Naive thymus-derived CD4-positive, alpha-beta T cell (primary cell): ENCODE measurements at regions not wholly inside any gene's neighbourhood (a gene's known extent, or its start where the extent isn't known, plus 50 kb on each side); places are given as distances from the start of the nearest gene placed in this dataset.

Experiments used
- ATAC-seq: fragments of 150-1000 bp; cut with Tn5 transposase; 2 replicates; pipeline ENCODE4 v1.10.0; 2021; ENCODE audit warnings: mild to moderate bottlenecking, moderate library complexity
- CTCF ChIA-PET: fragments of 350-600 bp; sonication (Branson Sonifier 250); formaldehyde crosslinking; loops from one replicate; lab custom pipeline; 2021; ENCODE audit warnings: antibody characterized with exemption; lab: Charles Lee
- POLR2A ChIA-PET: fragments of 350-600 bp; sonication (Branson Sonifier 250); formaldehyde crosslinking; loops from one replicate; lab custom pipeline; 2021; ENCODE audit warnings: antibody characterized with exemption, inconsistent platforms; lab: Charles Lee
- DNase-seq, 9 donors: peaks; one replicate each; pipeline versions ENCODE4 v3.0.0 to v3.0.0-alpha.2; 2020 to 2022; ENCODE audit warnings: mixed read lengths in 1 of 9
- H3K27ac ChIP-seq: one replicate; pipeline ENCODE4 v1.7.0; 2013; ENCODE audit warnings: mild to moderate bottlenecking, low read depth, low read length, moderate library complexity
- H3K27me3 ChIP-seq, 2 donors: one replicate each; pipeline ENCODE4 v1.7.0; 2013; ENCODE audit warnings: low read length in 2 of 2, mild to moderate bottlenecking in 2 of 2, moderate library complexity in 2 of 2; ENCODE audit not compliant: control insufficient read depth in 2 of 2, insufficient read depth in 2 of 2
- H3K36me3 ChIP-seq, 3 experiments: 1 replicate in 2 of 3; 2 replicates in 1 of 3; pipeline ENCODE4 v1.7.0; 2013; ENCODE audit warnings: low read length in 3 of 3, mild to moderate bottlenecking in 3 of 3, moderate library complexity in 1 of 3; ENCODE audit not compliant: insufficient read depth in 3 of 3, control insufficient read depth in 2 of 3
- H3K4me1 ChIP-seq, 2 donors: one replicate each; pipeline ENCODE4 v1.7.0; 2013; ENCODE audit warnings: low read length in 2 of 2, mild to moderate bottlenecking in 2 of 2, moderate library complexity in 1 of 2; ENCODE audit not compliant: control insufficient read depth in 2 of 2, insufficient read depth in 2 of 2
- H3K4me3 ChIP-seq: 2 replicates; pipeline ENCODE4 v1.7.0; 2013; ENCODE audit warnings: mild to moderate bottlenecking, low read length
- H3K9me3 ChIP-seq, 3 experiments: 1 replicate in 2 of 3; 2 replicates in 1 of 3; pipeline ENCODE4 v1.7.0; 2013; ENCODE audit warnings: low read length in 3 of 3; ENCODE audit not compliant: control insufficient read depth in 2 of 3
- H3K27ac Mint-ChIP-seq, 9 donors: one replicate each; pipeline ENCODE4 v1.8.0; 2020 to 2022; ENCODE audit warnings: mixed read lengths in 9 of 9, mild to moderate bottlenecking in 8 of 9, moderate library complexity in 5 of 9, inconsistent platforms in 2 of 9
- H3K27me3 Mint-ChIP-seq, 5 donors: one replicate each; pipeline ENCODE4 v1.8.0; 2021 to 2022; ENCODE audit warnings: mixed read lengths in 5 of 5, mild to moderate bottlenecking in 1 of 5
- H3K36me3 Mint-ChIP-seq, 5 donors: one replicate each; pipeline ENCODE4 v1.8.0; 2020 to 2022; ENCODE audit warnings: mixed read lengths in 5 of 5, mild to moderate bottlenecking in 3 of 5, inconsistent platforms in 1 of 5
- H3K4me1 Mint-ChIP-seq, 7 donors: one replicate each; pipeline ENCODE4 v1.8.0; 2020 to 2022; ENCODE audit warnings: mixed read lengths in 7 of 7, mild to moderate bottlenecking in 3 of 7, inconsistent platforms in 1 of 7
- H3K4me3 Mint-ChIP-seq, 10 donors: one replicate each; pipeline ENCODE4 v1.8.0; 2020 to 2022; ENCODE audit warnings: mild to moderate bottlenecking in 10 of 10, mixed read lengths in 10 of 10, moderate library complexity in 6 of 10, inconsistent platforms in 2 of 10
- H3K9me3 Mint-ChIP-seq, 11 donors: one replicate each; pipeline ENCODE4 v1.8.0; 2020 to 2022; ENCODE audit warnings: mixed read lengths in 11 of 11, mild to moderate bottlenecking in 4 of 11, inconsistent platforms in 1 of 11, moderate library complexity in 1 of 11
- intact Hi-C, 2 donors: fragments of 100-400 bp; cut with micrococcal nuclease; formaldehyde crosslinking; loops; one replicate each; pipeline ENCODE4 v1.15.1; 2023

DNA sequence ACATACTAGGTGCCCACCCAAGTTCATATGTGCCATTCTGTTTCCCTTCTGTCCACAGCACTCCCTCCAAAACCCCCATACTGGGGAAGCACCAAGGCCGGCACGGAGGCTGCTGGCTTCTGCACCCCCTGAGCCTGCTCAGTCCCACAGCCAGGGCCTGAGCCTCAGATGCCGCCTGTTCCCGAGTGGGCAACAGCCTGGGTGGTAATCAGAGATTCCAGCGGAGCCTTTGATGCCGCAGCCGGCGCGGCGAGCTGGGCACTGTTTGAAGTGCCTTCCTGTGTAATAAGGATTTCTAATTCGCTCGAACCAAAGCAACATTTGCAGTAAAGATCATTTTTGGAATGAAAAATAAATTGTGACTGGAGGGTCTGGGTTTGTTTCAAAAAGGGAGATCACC lies 460.3 kb downstream of the SOX6 start:
- Mint-ChIP-seq H3K27me3 (peaks cover 0 to 4% (median 0%) of the 10 kb centered on the region in 5 donors), H3K4me1 (no peaks in the 10 kb centered on the region), H3K27ac (no peak overlapping the region), H3K9me3 (peaks cover 0 to 2% (median 0%) of the 10 kb centered on the region in 11 donors), H3K4me3 (no peak overlapping the region), H3K36me3 (no peaks in the 10 kb centered on the region)
- DNase-seq (no peak), ATAC-seq (no peak)
- H3K9me3 ChIP-seq, result no peaks in the 10 kb centered on the region
- no peaks in the 10 kb centered on the region for H3K36me3 ChIP-seq
- H3K27ac ChIP-seq, result no peak overlapping the region
- ChIA-PET POLR2A (no interaction called here), CTCF (no interaction called here)
- H3K4me1 ChIP-seq, result no peaks in the 10 kb centered on the region
- no peak overlapping the region for H3K4me3 ChIP-seq
- no peaks in the 10 kb centered on the region for H3K27me3 ChIP-seq
- intact Hi-C loops, result no loop called here

DNA sequence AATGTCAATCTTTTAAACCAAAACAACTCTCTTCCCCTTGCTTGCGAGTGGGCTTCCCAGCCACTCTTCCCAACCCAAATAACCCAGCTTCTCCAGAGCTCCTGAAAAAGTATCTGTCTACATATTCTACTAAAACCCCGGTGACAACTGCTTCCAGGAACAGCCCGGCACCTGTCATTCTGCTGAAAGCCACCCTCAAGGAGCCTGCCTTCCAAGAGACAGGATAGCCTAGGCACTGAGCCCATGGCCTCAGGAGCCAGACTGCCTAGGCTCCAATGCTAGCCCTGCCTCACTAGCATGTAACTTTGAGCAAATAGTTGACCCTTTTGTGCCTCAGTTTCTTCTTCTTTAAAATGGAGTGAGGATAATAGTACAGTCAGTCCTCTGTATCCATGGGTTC lies 459.8 kb downstream of the SOX6 start:
- H3K27me3 Mint-ChIP-seq, result peaks cover 0 to 4% (median 0%) of the 10 kb centered on the region in 5 donors
- ATAC-seq (no peak), DNase-seq (no peak)
- no peaks in the 10 kb centered on the region for H3K36me3 Mint-ChIP-seq
- CTCF ChIA-PET, result no interaction called here
- H3K9me3 ChIP-seq, result no peaks in the 10 kb centered on the region
- intact Hi-C loops, result no loop called here
- H3K4me1 Mint-ChIP-seq, result no peaks in the 10 kb centered on the region
- H3K27me3 ChIP-seq, result no peaks in the 10 kb centered on the region
- H3K27ac Mint-ChIP-seq, result no peak overlapping the region
- H3K36me3 ChIP-seq, result no peaks in the 10 kb centered on the region
- no peak overlapping the region for H3K4me3 ChIP-seq
- no peak overlapping the region for H3K27ac ChIP-seq
- POLR2A ChIA-PET, result no interaction called here
- H3K9me3 Mint-ChIP-seq, result peaks cover 0 to 2% (median 0%) of the 10 kb centered on the region in 11 donors
- H3K4me1 ChIP-seq, result no peaks in the 10 kb centered on the region
- no peak overlapping the region for H3K4me3 Mint-ChIP-seq

DNA sequence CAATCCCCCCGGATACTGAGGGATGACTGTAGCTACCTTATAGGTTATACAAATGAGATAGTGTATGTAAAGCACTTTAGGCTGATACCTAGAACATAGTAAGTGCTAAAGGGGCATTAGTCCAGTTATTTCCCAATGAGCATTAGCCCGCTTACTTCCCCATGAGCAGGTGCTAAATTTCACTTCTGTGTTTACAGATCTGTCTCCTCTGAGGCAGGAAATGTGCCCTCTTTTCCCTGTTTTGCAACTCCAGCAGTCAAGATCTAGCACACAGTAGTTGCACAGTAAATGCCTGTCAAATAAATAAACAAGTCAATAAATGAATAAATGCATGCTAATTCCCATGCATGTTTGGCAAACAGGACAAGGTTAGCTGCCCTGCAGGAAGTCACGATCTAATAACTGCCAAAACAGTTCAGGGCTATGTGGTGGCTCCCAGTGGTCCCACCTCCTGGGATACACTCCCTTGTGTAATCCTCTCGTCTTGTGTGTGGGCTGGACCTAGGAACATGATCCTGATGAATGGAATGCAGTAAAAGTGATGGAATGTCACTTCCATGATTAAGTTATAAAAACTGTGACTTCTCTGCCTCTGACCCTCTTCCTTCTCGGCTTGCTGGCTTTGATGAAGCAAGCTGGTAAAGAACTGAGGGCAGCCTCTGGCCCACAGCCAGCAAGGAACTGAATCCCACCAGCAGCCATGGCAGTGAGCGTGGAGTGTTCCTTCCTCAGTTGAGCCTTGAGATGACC lies 459.0 kb downstream of the SOX6 start:
- peaks cover 0 to 4% (median 0%) of the 10 kb centered on the region in 5 donors for H3K27me3 Mint-ChIP-seq
- POLR2A ChIA-PET, result no interaction called here
- no peaks in the 10 kb centered on the region for H3K9me3 ChIP-seq
- H3K36me3 ChIP-seq, result no peaks in the 10 kb centered on the region
- no peaks in the 10 kb centered on the region for H3K4me1 Mint-ChIP-seq
- no peak overlapping the region for H3K27ac ChIP-seq
- peaks cover 0 to 2% (median 0%) of the 10 kb centered on the region in 11 donors for H3K9me3 Mint-ChIP-seq
- CTCF ChIA-PET, result no interaction called here
- H3K4me3 Mint-ChIP-seq, result no peak overlapping the region
- no peak overlapping the region for H3K27ac Mint-ChIP-seq
- DNase-seq, result no peak
- no peaks in the 10 kb centered on the region for H3K36me3 Mint-ChIP-seq
- intact Hi-C loops, result no loop called here
- no peaks in the 10 kb centered on the region for H3K27me3 ChIP-seq
- ATAC-seq, result no peak
- H3K4me3 ChIP-seq, result no peak overlapping the region
- H3K4me1 ChIP-seq, result no peaks in the 10 kb centered on the region

DNA sequence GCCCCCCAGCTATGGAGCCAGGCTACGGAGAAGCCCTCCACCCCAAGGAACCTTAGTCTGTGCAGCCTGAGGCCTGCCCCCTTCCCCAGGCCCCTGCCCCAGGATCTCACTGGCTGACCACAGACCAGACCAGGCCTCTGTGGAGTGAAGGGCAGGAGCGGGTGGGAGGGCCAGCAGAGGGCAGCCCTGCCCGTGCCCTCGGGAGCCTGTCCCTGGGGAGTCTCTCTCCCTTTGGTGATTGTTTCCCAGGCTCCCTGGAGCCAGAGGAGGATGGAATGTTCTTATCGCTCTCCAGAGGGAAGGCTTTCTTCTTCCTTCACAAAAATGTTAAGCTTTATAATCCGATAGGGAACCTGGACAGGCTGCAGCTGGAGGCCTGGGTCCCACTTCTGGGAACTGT lies 455.3 kb downstream of the SOX6 start:
- no peak overlapping the region for H3K4me3 Mint-ChIP-seq
- no peak for ATAC-seq

DNA sequence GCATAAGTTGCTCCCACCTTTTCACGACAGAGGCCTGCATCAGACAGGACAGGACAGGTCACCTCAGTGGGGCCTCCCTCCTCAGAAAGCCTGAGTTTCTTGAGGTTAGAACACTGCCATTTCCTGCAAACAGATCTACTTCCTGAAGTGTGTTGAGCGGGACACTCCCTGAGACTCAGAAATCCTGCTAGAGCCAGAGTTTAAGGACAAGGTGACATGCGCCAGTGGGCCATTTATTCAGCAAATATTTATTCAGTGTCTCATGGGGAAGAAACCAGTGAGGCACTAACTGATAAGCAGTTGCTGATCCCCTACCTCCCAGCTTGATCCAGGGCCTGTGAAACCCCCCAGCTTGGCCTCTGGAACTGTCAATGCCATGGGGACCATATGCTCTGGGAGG lies 454.6 kb downstream of the SOX6 start:
- Mint-ChIP-seq H3K27ac (no peak overlapping the region), H3K4me3 (no peak overlapping the region), H3K4me1 (no peaks in the 10 kb centered on the region), H3K36me3 (no peaks in the 10 kb centered on the region), H3K9me3 (no peaks in the 10 kb centered on the region), H3K27me3 (peaks cover 0 to 4% (median 0%) of the 10 kb centered on the region in 5 donors)
- DNase-seq, result no peak
- Histone ChIP-seq H3K9me3 (no peaks in the 10 kb centered on the region), H3K4me1 (no peaks in the 10 kb centered on the region), H3K27me3 (no peaks in the 10 kb centered on the region), H3K27ac (no peak overlapping the region), H3K36me3 (no peaks in the 10 kb centered on the region), H3K4me3 (no peak overlapping the region)
- intact Hi-C loops, result no loop called here
- ChIA-PET POLR2A (no interaction called here), CTCF (no interaction called here)
- ATAC-seq, result no peak

More for the DNA sequence above, 455.3 kb downstream of the SOX6 start:
- no peak overlapping the region for H3K27ac ChIP-seq
- no peaks in the 10 kb centered on the region for H3K36me3 ChIP-seq
- no peaks in the 10 kb centered on the region for H3K4me1 Mint-ChIP-seq
- ChIA-PET POLR2A (no interaction called here), CTCF (no interaction called here)
- no peak overlapping the region for H3K4me3 ChIP-seq
- no peaks in the 10 kb centered on the region for H3K4me1 ChIP-seq
- H3K9me3 ChIP-seq, result no peaks in the 10 kb centered on the region
- intact Hi-C loops, result no loop called here
- H3K27ac Mint-ChIP-seq, result no peak overlapping the region
- no peaks in the 10 kb centered on the region for H3K9me3 Mint-ChIP-seq
- no peaks in the 10 kb centered on the region for H3K27me3 ChIP-seq
- peaks cover 0 to 4% (median 0%) of the 10 kb centered on the region in 5 donors for H3K27me3 Mint-ChIP-seq
- no peaks in the 10 kb centered on the region for H3K36me3 Mint-ChIP-seq
- no peak for DNase-seq

DNA sequence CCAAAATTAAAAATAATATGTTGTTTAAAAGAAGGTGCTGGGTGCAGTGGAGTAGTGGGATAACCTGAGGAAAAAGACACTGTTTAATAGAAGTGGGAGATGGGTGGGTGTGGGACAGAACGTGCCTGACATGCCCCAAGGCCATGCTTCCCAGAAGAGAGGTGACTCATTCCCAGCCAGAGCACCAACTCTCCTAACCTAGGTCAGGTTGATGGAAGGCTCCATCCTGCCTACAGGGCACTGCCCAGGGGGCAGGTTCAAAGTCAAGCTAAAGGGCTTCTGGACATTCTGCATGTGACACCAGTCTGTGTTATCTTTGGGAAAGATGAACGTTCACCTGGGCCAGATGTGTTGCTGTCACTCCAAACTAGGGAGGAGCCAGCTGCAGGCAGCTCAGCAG lies 453.1 kb downstream of the SOX6 start:
- ChIA-PET CTCF (no interaction called here), POLR2A (no interaction called here)
- no peak for DNase-seq
- H3K4me3 ChIP-seq, result no peak overlapping the region
- H3K27ac ChIP-seq, result no peak overlapping the region
- H3K9me3 Mint-ChIP-seq, result no peaks in the 10 kb centered on the region
- no peak for ATAC-seq
- H3K27me3 Mint-ChIP-seq, result peaks cover 0 to 3% (median 0%) of the 10 kb centered on the region in 5 donors
- H3K27ac Mint-ChIP-seq, result no peak overlapping the region
- H3K36me3 Mint-ChIP-seq, result no peaks in the 10 kb centered on the region
- H3K4me1 Mint-ChIP-seq, result no peaks in the 10 kb centered on the region
- H3K27me3 ChIP-seq, result no peaks in the 10 kb centered on the region
- no peaks in the 10 kb centered on the region for H3K36me3 ChIP-seq
- H3K9me3 ChIP-seq, result no peaks in the 10 kb centered on the region
- intact Hi-C loops, result no loop called here
- H3K4me1 ChIP-seq, result no peaks in the 10 kb centered on the region
- no peak overlapping the region for H3K4me3 Mint-ChIP-seq
